ENCODE measurements at regions not wholly inside any gene's neighbourhood (a gene's known extent, or its start where the extent isn't known, plus 50 kb on each side); places are given as distances from the start of the nearest gene placed in this dataset.

DNA sequence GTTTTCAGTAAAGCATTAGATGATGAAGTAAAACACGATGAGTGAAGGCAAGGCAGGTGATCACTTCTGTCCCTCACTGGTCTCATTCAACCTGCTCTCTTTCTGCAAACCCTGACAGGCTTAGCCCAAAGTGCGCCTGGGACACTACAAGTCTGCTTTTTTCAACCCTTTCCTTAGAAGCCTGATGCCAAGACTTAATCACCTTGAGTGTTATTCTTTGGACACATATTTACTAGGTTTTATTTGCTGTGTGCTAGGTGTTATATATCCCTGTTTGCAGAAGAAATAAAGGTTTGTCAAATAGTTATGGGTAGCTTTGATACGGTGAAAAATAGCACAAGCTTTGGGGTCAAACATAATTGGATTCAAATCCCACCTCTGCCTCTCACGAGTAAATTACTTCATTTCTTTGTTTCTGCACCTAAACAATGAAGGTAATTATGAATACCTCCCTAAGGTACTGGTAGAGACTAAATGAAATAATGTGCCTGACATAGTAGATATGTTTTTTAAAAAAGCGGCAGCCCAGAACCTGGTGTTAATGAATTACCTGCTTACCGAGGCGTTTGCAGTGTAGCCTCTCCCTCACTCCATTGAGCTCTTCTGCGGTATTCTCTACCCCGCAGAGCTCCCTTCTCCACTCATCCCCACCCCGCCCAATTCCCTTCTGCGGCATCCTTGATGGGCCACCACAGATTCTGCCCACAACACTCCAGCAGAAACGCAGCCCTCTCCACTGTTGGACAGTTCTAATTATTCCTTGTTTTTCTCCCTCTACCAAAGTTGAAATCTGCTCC, 269.0 kb upstream of the TPM1 start:
- no peaks in the 10 kb centered on the region for H3K27me3 ChIP-seq (ENCODE audit: insufficient read depth, low read depth, severe bottlenecking)
- H3K36me3 ChIP-seq: peaks cover 24% of the 10 kb centered on the region
- no peak overlapping the region for H3K27ac ChIP-seq
- H3K9me3 ChIP-seq (ENCODE audit: severe bottlenecking): no peaks in the 10 kb centered on the region
- TF ChIP-seq, protein P1, sequence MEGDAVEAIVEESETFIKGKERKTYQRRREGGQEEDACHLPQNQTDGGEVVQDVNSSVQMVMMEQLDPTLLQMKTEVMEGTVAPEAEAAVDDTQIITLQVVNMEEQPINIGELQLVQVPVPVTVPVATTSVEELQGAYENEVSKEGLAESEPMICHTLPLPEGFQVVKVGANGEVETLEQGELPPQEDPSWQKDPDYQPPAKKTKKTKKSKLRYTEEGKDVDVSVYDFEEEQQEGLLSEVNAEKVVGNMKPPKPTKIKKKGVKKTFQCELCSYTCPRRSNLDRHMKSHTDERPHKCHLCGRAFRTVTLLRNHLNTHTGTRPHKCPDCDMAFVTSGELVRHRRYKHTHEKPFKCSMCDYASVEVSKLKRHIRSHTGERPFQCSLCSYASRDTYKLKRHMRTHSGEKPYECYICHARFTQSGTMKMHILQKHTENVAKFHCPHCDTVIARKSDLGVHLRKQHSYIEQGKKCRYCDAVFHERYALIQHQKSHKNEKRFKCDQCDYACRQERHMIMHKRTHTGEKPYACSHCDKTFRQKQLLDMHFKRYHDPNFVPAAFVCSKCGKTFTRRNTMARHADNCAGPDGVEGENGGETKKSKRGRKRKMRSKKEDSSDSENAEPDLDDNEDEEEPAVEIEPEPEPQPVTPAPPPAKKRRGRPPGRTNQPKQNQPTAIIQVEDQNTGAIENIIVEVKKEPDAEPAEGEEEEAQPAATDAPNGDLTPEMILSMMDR (IDR thresholded peaks at IDR 0.05; ENCODE audit: low read depth, low read length): no peak
- DNase-seq: no peak
- H3K4me3 ChIP-seq (ENCODE audit: low read depth, low read length): no peak overlapping the region

DNA sequence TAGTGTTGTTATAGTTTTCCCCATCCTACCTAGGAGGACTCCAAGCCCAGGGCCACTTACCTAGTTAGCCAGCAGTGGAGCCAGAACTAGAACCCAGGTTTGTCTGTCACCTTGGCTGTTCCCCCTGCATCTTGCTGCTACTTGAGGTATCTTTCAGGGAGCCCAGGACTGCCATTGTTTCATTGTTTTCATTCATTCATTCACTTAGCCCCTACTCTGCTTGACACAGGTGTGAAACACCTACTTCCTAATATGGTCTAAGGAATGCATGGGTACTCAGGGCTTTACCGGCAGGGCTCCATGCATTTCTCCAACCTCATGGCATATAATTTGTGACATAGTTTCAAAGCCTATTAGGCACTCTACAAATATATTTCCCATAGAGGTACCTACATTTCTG, 266.6 kb upstream of the TPM1 start:
- TF ChIP-seq, protein P1 (IDR thresholded peaks at IDR 0.05; ENCODE audit: low read depth, low read length): no peak
- no peak overlapping the region for H3K27ac ChIP-seq
- H3K27me3 ChIP-seq (ENCODE audit: insufficient read depth, low read depth, severe bottlenecking): no peaks in the 10 kb centered on the region
- DNase-seq: no peak
- no peak overlapping the region for H3K4me3 ChIP-seq (ENCODE audit: low read depth, low read length)
- H3K36me3 ChIP-seq: peaks cover 21% of the 10 kb centered on the region
- H3K9me3 ChIP-seq (ENCODE audit: severe bottlenecking): no peaks in the 10 kb centered on the region

DNA sequence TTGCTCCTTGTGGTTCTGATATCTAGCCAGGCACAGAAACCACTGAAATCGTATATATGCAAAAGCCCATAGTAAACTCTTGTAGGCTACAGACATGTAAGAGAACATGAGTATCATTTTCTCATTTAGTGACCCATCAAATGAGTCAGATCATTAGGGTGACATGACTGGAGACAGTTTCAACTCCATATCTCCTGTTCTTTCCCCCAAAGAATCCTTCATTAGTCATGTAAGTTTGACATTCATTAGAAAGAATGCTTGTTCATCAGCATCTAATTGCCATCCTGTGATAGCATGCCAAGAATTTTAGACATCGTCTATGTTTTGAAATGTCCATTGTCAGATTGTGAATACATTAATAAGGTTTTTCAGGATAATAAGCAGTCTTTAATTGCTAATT, 264.9 kb upstream of the TPM1 start:
- H3K27ac ChIP-seq: no peak overlapping the region
- no peaks in the 10 kb centered on the region for H3K9me3 ChIP-seq (ENCODE audit: severe bottlenecking)
- TF ChIP-seq, protein P1 (IDR thresholded peaks at IDR 0.05; ENCODE audit: low read depth, low read length): no peak

DNA sequence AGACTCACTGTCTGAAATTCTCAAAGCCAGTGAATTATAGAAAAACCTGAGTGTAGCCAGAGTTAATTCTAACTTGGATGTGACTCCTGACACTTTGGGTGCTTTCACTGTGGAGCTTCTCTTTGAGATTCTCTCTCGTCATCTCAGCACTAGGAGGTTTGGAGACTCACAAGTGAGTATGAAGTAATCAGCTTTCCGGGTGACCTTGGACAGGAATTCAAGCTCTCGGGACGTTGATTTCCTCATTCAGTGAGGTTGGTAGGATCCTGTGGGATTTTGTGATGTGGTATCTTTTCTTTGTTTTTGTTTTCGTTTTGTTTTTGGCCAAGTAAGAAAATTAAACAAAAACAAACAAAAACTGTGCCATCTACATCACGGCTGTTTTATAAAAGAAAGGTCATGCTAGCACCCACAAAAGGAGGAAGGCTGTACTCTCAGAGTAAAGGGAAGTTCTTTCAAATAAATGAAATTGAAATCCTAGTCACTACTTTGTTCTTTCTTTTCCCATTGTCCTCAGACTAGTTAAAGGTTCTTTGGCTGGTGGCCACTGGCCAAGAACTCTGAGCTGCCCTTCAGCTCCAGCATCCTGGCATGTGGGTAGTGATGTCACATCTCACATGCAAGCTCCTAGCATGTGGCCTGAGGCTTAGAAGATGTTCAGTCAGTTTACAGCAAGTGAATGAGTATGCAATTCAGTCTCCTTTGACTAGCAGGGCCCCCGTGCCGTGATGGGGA, 263.3 kb upstream of the TPM1 start:
- Histone ChIP-seq H3K4me3 (ENCODE audit: low read depth, low read length) (no peak overlapping the region), H3K27ac (no peak overlapping the region), H3K36me3 (peaks cover 5% of the 10 kb centered on the region), H3K9me3 (ENCODE audit: severe bottlenecking) (no peaks in the 10 kb centered on the region), H3K27me3 (ENCODE audit: insufficient read depth, low read depth, severe bottlenecking) (no peaks in the 10 kb centered on the region)
- TF ChIP-seq, protein P1 (IDR thresholded peaks at IDR 0.05; ENCODE audit: low read depth, low read length): no peak
- DNase-seq: no peak

More for the DNA sequence above, 264.9 kb upstream of the TPM1 start:
- no peak overlapping the region for H3K4me3 ChIP-seq (ENCODE audit: low read depth, low read length)
- peaks cover 13% of the 10 kb centered on the region for H3K36me3 ChIP-seq
- DNase-seq: no peak
- no peaks in the 10 kb centered on the region for H3K27me3 ChIP-seq (ENCODE audit: insufficient read depth, low read depth, severe bottlenecking)

DNA sequence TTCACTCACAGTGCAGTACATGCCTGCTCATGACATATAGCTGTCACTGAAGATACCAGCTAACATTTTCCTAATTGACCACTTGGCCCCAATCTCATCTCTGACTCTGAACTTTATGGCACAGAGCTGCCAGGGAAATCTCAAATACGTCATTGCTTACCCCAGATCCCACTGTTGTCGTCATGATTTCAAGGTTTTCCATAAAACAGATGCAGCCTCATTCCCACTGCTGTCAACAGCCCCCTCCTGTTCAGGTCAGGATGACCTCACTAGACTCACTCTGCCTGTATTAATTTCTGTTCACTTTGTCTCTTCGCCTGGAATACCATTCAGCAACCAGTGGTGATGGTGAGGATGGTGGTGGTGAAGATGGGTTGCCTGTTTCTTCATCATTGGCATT, 262.6 kb upstream of the TPM1 start:
- TF ChIP-seq, protein P1 (IDR thresholded peaks at IDR 0.05; ENCODE audit: low read depth, low read length): no peak
- H3K27ac ChIP-seq: no peak overlapping the region
- no peaks in the 10 kb centered on the region for H3K27me3 ChIP-seq (ENCODE audit: insufficient read depth, low read depth, severe bottlenecking)
- H3K36me3 ChIP-seq: peaks cover 5% of the 10 kb centered on the region
- no peak overlapping the region for H3K4me3 ChIP-seq (ENCODE audit: low read depth, low read length)
- no peaks in the 10 kb centered on the region for H3K9me3 ChIP-seq (ENCODE audit: severe bottlenecking)
- no peak for DNase-seq

Measured in WERI-Rb-1 (cell line).